Right lobe of liver (tissue), 4 donors: ENCODE measurements at regions not wholly inside any gene's neighbourhood (a gene's known extent, or its start where the extent isn't known, plus 50 kb on each side); places are given as distances from the start of the nearest gene placed in this dataset.

Experiments
- CTCF ChIP-seq, 4 donors: fragments of 200-600 bp in 3 of 4; fragments of 450-650 bp in 1 of 4; IDR thresholded peaks; one replicate each; pipeline versions ENCODE4 v1.5.1 to v1.8.0; 2016 to 2022; ENCODE audit warnings: antibody characterized with exemption in 4 of 4, mild to moderate bottlenecking in 2 of 4
- POLR2A ChIP-seq: fragments of 450-650 bp; IDR thresholded peaks from one replicate; pipeline ENCODE4 v1.6.1; 2017; ENCODE audit warnings: antibody characterized with exemption, mild to moderate bottlenecking
- donor health status: DM: no; HTN: no; CAD: no.
- donor health status: DM: no; HTN: no; CAD: no.
- donor health status: DM: no; HTN: yes; CAD: no.

DNA sequence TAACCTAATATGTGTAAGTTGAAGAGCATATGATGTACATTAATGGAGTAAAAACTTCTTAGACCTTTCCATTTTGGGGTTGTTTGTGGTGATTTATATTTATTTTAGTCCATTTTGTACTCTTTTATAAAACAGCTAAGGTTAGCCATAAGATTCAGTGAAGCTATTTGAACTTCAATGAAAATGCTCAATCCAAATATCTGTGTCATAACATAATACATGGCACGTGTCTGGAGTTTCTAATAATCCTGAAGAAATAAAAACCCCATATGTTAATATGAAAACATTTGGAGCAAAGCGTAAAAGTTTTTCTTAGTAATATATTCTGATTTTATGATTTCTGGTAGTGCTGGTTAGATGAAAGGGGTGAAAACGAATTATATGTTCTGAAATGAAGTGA, 1729.7 kb downstream of the PCDH9 start:
- TF ChIP-seq POLR2A = no peak
- no peak for TF ChIP-seq CTCF (IDR thresholded peaks at IDR 0.05)
